Stomach (tissue), 8 donors: ENCODE measurements at regions not wholly inside any gene's neighbourhood (a gene's known extent, or its start where the extent isn't known, plus 50 kb on each side); places are given as distances from the start of the nearest gene placed in this dataset.

Source experiments
- DNase-seq, 2 donors: peaks; one replicate each; pipeline versions ENCODE4 v3.0.0 to v3.0.0-alpha.2; 2013 to 2019
- H3K27ac ChIP-seq, 5 donors: fragments of 200-600 bp in 4 of 5; sonication (generic) in 4 of 5; one replicate each; pipeline ENCODE4 v1.5.1; 2013 to 2019; ENCODE audit warnings: mild to moderate bottlenecking in 1 of 5, moderate library complexity in 1 of 5
- H3K27me3 ChIP-seq, 3 donors: fragments of 200-600 bp; sonication (generic); one replicate each; pipeline ENCODE4 v1.5.1; 2017 to 2019; ENCODE audit warnings: mixed run types in 1 of 3
- H3K36me3 ChIP-seq, 4 donors: fragments of 200-600 bp; sonication (generic); 1 replicate in 3 of 4; 2 replicates in 1 of 4; pipeline ENCODE4 v1.5.1; 2016 to 2019
- H3K4me1 ChIP-seq, 4 donors: fragments of 200-600 bp; sonication (generic); one replicate each; pipeline ENCODE4 v1.5.1; 2016 to 2019
- H3K4me3 ChIP-seq, 4 donors: fragments of 200-600 bp; sonication (generic) in 3 of 4; one replicate each; pipeline ENCODE4 v1.5.1; 2016 to 2019; ENCODE audit warnings: mild to moderate bottlenecking in 1 of 4
- H3K9me3 ChIP-seq, 4 donors: fragments of 200-600 bp; sonication (generic); one replicate each; pipeline ENCODE4 v1.5.1; 2016 to 2019
- CTCF ChIP-seq, 7 experiments: fragments of 450-650 bp in 4 of 7; fragments of 200-600 bp in 3 of 7; sonication (generic) in 3 of 7; IDR thresholded peaks; one replicate each; pipeline ENCODE4 v1.5.1; 2016 to 2019; ENCODE audit warnings: antibody characterized with exemption in 7 of 7, control low read depth in 2 of 7, mild to moderate bottlenecking in 1 of 7
- EP300 ChIP-seq: sonication (generic); formaldehyde crosslinking; IDR thresholded peaks from one replicate; pipeline ENCODE4 v1.6.1; 2017; ENCODE audit warnings: antibody characterized with exemption
- POLR2A ChIP-seq, 4 donors: fragments of 450-650 bp; IDR thresholded peaks; one replicate each; pipeline ENCODE4 v1.6.1; 2016; ENCODE audit warnings: antibody characterized with exemption in 4 of 4, control low read depth in 2 of 4, mild to moderate bottlenecking in 1 of 4, moderate library complexity in 1 of 4
- POLR2AphosphoS5 ChIP-seq, 3 donors: sonication (generic); formaldehyde crosslinking; IDR thresholded peaks; one replicate each; pipeline ENCODE4 v1.6.1; 2016; ENCODE audit warnings: antibody characterized with exemption in 3 of 3
- WGBS, 5 donors: extraction: QIAGEN DNeasy Blood & Tissue Kit in 3 of 5; methylation state at CpG; one replicate each; pipeline versions ENCODE4 v1.1.5 to v1.1.7; 2013 to 2018; 5-methylcytosine and 5-hydroxymethylcytosine counted together
- intact Hi-C: fragments of 100-400 bp; cut with DNase I; formaldehyde crosslinking; loops from one replicate; pipeline ENCODE4 v1.15.1; 2023; ENCODE audit warnings: low total_unique reads
- donor health status: healthy with polysubstance abuse.
- donor health status: Bipolar disorder and iron deficiency.
- donor health status: healthy.

DNA sequence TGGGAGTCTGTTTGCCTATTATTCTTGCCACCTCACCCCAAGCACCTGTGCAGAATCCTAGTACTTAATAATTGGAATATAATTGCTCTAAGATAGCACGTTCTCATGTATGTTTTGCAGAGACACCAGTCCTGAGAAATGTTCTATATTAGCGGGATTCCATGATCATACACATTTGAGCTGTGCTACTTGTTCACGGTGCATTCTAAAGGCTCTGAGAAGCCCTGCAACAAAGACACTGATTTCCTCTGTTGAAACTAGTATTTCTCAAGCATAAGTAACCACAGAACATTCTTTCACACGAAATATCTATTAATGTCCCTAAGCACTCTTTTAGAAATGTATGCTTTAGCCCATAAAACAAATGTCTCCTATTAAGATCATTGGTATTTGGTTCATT is 109.4 kb downstream of the BARHL2 start:
- Histone ChIP-seq H3K27me3 (no peaks in the 10 kb centered on the region), H3K4me3 (no peak overlapping the region), H3K27ac (no peak overlapping the region), H3K4me1 (no peaks in the 10 kb centered on the region), H3K36me3 (no peaks in the 10 kb centered on the region), H3K9me3 (no peaks in the 10 kb centered on the region)
- intact Hi-C loops: no loop called here
- 72 to 85% (median 83%) methylated on average over 4 of the region's 4 CpGs for WGBS, 5 donors
- DNase-seq: no peak
- no peak for TF ChIP-seq POLR2A (IDR thresholded peaks at IDR 0.05)
- TF ChIP-seq CTCF (IDR thresholded peaks at IDR 0.05): no peak
- TF ChIP-seq POLR2AphosphoS5 (IDR thresholded peaks at IDR 0.05): no peak
- no peak for TF ChIP-seq EP300

- Histone ChIP-seq H3K36me3 (no peaks in the 10 kb centered on the region), H3K27me3 (no peaks in the 10 kb centered on the region), H3K4me1 (no peaks in the 10 kb centered on the region), H3K9me3 (peaks cover 0 to 8% (median 0%) of the 10 kb centered on the region in 4 donors), H3K4me3 (no peak overlapping the region), H3K27ac (no peak overlapping the region)
- TF ChIP-seq EP300: no peak
- TF ChIP-seq CTCF (IDR thresholded peaks at IDR 0.05): no peak
- TF ChIP-seq POLR2A (IDR thresholded peaks at IDR 0.05): no peak
- TF ChIP-seq POLR2AphosphoS5 (IDR thresholded peaks at IDR 0.05): no peak
- intact Hi-C loops: no loop called here
- 50 to 94% (median 79%) methylated on average over 1 of the region's 1 CpG for WGBS, 5 donors
- no peak for DNase-seq
Measured at GRCh38 chr1:90605070-90605469, 112.0 kb downstream of the BARHL2 start.

DNA sequence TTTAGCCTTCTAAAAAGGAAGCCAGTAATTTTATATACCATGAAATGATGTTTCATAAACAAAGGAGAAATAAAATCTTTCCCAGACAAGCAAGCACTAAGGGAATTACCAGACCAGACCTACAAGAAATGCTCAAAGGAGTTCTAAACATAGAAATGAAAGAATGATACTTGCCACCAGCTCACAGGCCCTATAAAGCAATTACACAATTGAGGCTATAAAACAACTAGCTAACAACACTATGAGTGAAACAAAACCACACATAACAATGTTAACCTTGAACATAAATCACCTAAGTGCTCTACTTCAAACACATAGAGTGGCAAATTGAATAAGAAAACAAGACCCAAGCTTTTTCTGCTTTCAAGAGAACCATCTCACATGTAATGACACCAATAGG is 123.8 kb downstream of the BARHL2 start:
- H3K36me3 ChIP-seq: no peaks in the 10 kb centered on the region
- no peaks in the 10 kb centered on the region for H3K27me3 ChIP-seq
- peaks cover 0 to 40% (median 26%) of the 10 kb centered on the region in 4 donors for H3K9me3 ChIP-seq
- no peak overlapping the region for H3K27ac ChIP-seq
- intact Hi-C loops: no loop called here
- no peak overlapping the region for H3K4me3 ChIP-seq
- no peaks in the 10 kb centered on the region for H3K4me1 ChIP-seq
- no peak for TF ChIP-seq CTCF (IDR thresholded peaks at IDR 0.05)
- no peak for DNase-seq

GRCh38 chr1:90591970-90592356 is 125.1 kb downstream of the BARHL2 start:
- H3K4me1 ChIP-seq: no peaks in the 10 kb centered on the region
- intact Hi-C loops: no loop called here
- H3K27me3 ChIP-seq: no peaks in the 10 kb centered on the region
- TF ChIP-seq CTCF (IDR thresholded peaks at IDR 0.05) (no peak), POLR2AphosphoS5 (IDR thresholded peaks at IDR 0.05) (no peak), POLR2A (IDR thresholded peaks at IDR 0.05) (no peak), EP300 (no peak)
- no peaks in the 10 kb centered on the region for H3K36me3 ChIP-seq
- 60 to 68% (median 66%) methylated on average over 10 of the region's 10 CpGs for WGBS, 5 donors
- peaks cover 0 to 31% (median 16%) of the 10 kb centered on the region in 4 donors for H3K9me3 ChIP-seq
- H3K27ac ChIP-seq: no peak overlapping the region
- H3K4me3 ChIP-seq: no peak overlapping the region
- DNase-seq: no peak
